Osteoblast (primary cell): ENCODE measurements at regions not wholly inside any gene's neighbourhood (a gene's known extent, or its start where the extent isn't known, plus 50 kb on each side); places are given as distances from the start of the nearest gene placed in this dataset.
A peak's percentile ranks its signal among the peaks of the same experiment; 100 is the strongest.

Experiments
- DNase-seq: peaks from one replicate; pipeline ENCODE4 v3.0.0; 2011; ENCODE audit warnings: low spot score, mixed read lengths; ENCODE audit not compliant: insufficient read length; ENCODE audit errors: missing footprints
- H2AFZ ChIP-seq: 2 replicates; pipeline ENCODE4 v1.6.0; 2011; ENCODE audit warnings: mild to moderate bottlenecking, low read length
- H3K27ac ChIP-seq: 2 replicates; pipeline ENCODE4 v1.5.1; 2011; ENCODE audit warnings: mild to moderate bottlenecking, low read depth, low read length, moderate library complexity
- H3K27me3 ChIP-seq: 2 replicates; pipeline ENCODE4 v1.6.0; 2012; ENCODE audit warnings: mild to moderate bottlenecking, control low read depth, inconsistent platforms, low read length, moderate library complexity; ENCODE audit not compliant: insufficient read depth
- H3K36me3 ChIP-seq: 2 replicates; pipeline ENCODE4 v1.5.1; 2011; ENCODE audit warnings: mild to moderate bottlenecking, low read length, control low read depth, moderate library complexity; ENCODE audit not compliant: insufficient read depth
- H3K4me1 ChIP-seq: 2 replicates; pipeline ENCODE4 v1.5.1; 2011; ENCODE audit warnings: mild to moderate bottlenecking, low read length, control low read depth, moderate library complexity; ENCODE audit not compliant: insufficient read depth
- H3K4me2 ChIP-seq: 2 replicates; pipeline ENCODE4 v1.6.0; 2011; ENCODE audit warnings: mild to moderate bottlenecking, low read length; ENCODE audit not compliant: insufficient read depth
- H3K4me3 ChIP-seq: fragments of 200-600 bp; sonication (generic); 3 replicates; pipeline ENCODE4 v1.5.1; 2012; ENCODE audit warnings: mild to moderate bottlenecking, low read length, inconsistent platforms; ENCODE audit not compliant: insufficient read depth
- H3K79me2 ChIP-seq: 2 replicates; pipeline ENCODE4 v1.6.0; 2012; ENCODE audit warnings: mild to moderate bottlenecking, low read length, control low read depth, inconsistent platforms; ENCODE audit not compliant: insufficient read depth
- H3K9me3 ChIP-seq: 2 replicates; pipeline ENCODE4 v1.5.1; 2011; ENCODE audit warnings: low read depth, low read length, control low read depth
- H4K20me1 ChIP-seq: 2 replicates; pipeline ENCODE4 v1.6.0; 2012; ENCODE audit warnings: mild to moderate bottlenecking, low read length, control low read depth; ENCODE audit not compliant: insufficient read depth
- CTCF ChIP-seq: IDR thresholded peaks from 2 replicates; pipeline ENCODE4 v1.5.1; 2011; ENCODE audit warnings: mild to moderate bottlenecking, low read depth, low read length, moderate library complexity; ENCODE audit errors: extremely low read depth

GRCh38 chr7:155212301-155213015 is 85.2 kb upstream of the INSIG1 start:
- H4K20me1 ChIP-seq: no peaks in the 10 kb centered on the region
- no peaks in the 10 kb centered on the region for H3K36me3 ChIP-seq
- H3K4me3 ChIP-seq: no peak overlapping the region
- H3K27ac ChIP-seq: peak overlapping the region; percentile 82
- no peak overlapping the region for H3K4me2 ChIP-seq
- peaks cover 40% of the 10 kb centered on the region for H3K4me1 ChIP-seq
- H2AFZ ChIP-seq: no peak overlapping the region
- no peaks in the 10 kb centered on the region for H3K79me2 ChIP-seq
- no peaks in the 10 kb centered on the region for H3K9me3 ChIP-seq
- no peaks in the 10 kb centered on the region for H3K27me3 ChIP-seq
- peak; percentile 21 for DNase-seq
- no peak for TF ChIP-seq CTCF

GRCh38 chr7:155213385-155213784 is 84.3 kb upstream of the INSIG1 start:
- DNase-seq: peak; percentile 96
- Histone ChIP-seq H4K20me1 (no peaks in the 10 kb centered on the region), H3K4me1 (peaks cover 40% of the 10 kb centered on the region), H3K27ac (peak overlapping the region; percentile 82), H3K79me2 (no peaks in the 10 kb centered on the region), H3K36me3 (no peaks in the 10 kb centered on the region), H3K4me2 (peak overlapping the region; percentile 80), H3K4me3 (no peak overlapping the region), H3K9me3 (no peaks in the 10 kb centered on the region), H3K27me3 (no peaks in the 10 kb centered on the region), H2AFZ (peak overlapping the region; percentile 60)
- TF ChIP-seq CTCF: no peak

GRCh38 chr7:155213955-155214740 is 83.5 kb upstream of the INSIG1 start:
- Histone ChIP-seq H3K27ac (peak overlapping the region; percentile 82), H3K4me3 (peak overlapping the region; percentile 67)
- DNase-seq: peak; percentile 78

More at GRCh38 chr7:155213955-155214740, 83.5 kb upstream of the INSIG1 start:
- Histone ChIP-seq H3K36me3 (no peaks in the 10 kb centered on the region), H3K27me3 (no peaks in the 10 kb centered on the region), H3K4me1 (peaks cover 36% of the 10 kb centered on the region), H3K9me3 (no peaks in the 10 kb centered on the region), H4K20me1 (no peaks in the 10 kb centered on the region), H3K79me2 (no peaks in the 10 kb centered on the region), H2AFZ (peak overlapping the region; percentile 65), H3K4me2 (peak overlapping the region; percentile 80)
- TF ChIP-seq CTCF: no peak
